BJ (cell line): ENCODE measurements at regions not wholly inside any gene's neighbourhood (a gene's known extent, or its start where the extent isn't known, plus 50 kb on each side); places are given as distances from the start of the nearest gene placed in this dataset.

Experiments
- CTCF ChIA-PET: fragments of 350-600 bp; formaldehyde crosslinking; extraction: SDS; loops from one replicate; lab custom pipeline; 2021; ENCODE audit warnings: antibody characterized with exemption, inconsistent platforms; lab: Yijun Ruan, JAX
- POLR2A ChIA-PET: fragments of 300-600 bp; sonication (Branson Sonifier 250); formaldehyde crosslinking; extraction: SDS; loops from one replicate; lab custom pipeline; 2021; ENCODE audit warnings: antibody characterized with exemption; lab: Charles Lee
- DNase-seq: peaks from one replicate; pipeline ENCODE4 v3.0.0-alpha.2; 2011; ENCODE audit warnings: low read depth
- H3K27me3 ChIP-seq: 2 replicates; pipeline ENCODE4 v1.6.0; 2011; ENCODE audit warnings: low read length; ENCODE audit not compliant: control insufficient read depth, insufficient read depth
- H3K36me3 ChIP-seq: 2 replicates; pipeline ENCODE4 v1.5.1; 2011; ENCODE audit warnings: low read length; ENCODE audit not compliant: control insufficient read depth, insufficient read depth
- H3K4me3 ChIP-seq: 2 replicates; pipeline ENCODE4 v1.5.1; 2011; ENCODE audit warnings: low read depth, mild to moderate bottlenecking, control low read depth, low read length
- TF ChIP-seq, protein P1 (sequence below): IDR thresholded peaks from 2 replicates; pipeline ENCODE4 v1.5.1; 2011; ENCODE audit warnings: low read depth, mild to moderate bottlenecking, control low read depth, inconsistent platforms, low read length, moderate library complexity; ENCODE audit not compliant: insufficient read depth

DNA sequence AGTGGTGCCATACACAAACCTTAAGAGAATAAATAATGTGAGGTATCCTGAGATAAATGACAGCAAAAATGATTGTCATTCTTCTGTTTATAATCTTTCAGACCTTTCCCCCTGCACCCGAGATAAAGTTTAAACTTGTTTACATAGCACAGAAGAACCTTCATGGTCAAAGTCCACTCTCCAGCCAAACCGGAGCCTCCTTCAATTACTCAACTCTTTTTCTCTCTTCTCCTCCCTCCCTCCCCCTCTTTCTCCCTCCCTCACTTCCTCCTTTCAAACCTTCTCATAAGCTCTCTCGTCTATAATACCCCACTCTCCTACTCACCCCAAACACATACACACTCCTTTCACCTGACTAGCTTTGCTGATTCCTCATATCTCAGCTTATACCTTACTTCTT, 198.9 kb downstream of the EFHB start:
- Histone ChIP-seq H3K27me3 (no peaks in the 10 kb centered on the region), H3K4me3 (no peak overlapping the region), H3K36me3 (no peaks in the 10 kb centered on the region)
- no peak for DNase-seq
- TF ChIP-seq, protein P1, sequence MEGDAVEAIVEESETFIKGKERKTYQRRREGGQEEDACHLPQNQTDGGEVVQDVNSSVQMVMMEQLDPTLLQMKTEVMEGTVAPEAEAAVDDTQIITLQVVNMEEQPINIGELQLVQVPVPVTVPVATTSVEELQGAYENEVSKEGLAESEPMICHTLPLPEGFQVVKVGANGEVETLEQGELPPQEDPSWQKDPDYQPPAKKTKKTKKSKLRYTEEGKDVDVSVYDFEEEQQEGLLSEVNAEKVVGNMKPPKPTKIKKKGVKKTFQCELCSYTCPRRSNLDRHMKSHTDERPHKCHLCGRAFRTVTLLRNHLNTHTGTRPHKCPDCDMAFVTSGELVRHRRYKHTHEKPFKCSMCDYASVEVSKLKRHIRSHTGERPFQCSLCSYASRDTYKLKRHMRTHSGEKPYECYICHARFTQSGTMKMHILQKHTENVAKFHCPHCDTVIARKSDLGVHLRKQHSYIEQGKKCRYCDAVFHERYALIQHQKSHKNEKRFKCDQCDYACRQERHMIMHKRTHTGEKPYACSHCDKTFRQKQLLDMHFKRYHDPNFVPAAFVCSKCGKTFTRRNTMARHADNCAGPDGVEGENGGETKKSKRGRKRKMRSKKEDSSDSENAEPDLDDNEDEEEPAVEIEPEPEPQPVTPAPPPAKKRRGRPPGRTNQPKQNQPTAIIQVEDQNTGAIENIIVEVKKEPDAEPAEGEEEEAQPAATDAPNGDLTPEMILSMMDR: no peak
- CTCF ChIA-PET: no interaction called here
- POLR2A ChIA-PET: no interaction called here

DNA sequence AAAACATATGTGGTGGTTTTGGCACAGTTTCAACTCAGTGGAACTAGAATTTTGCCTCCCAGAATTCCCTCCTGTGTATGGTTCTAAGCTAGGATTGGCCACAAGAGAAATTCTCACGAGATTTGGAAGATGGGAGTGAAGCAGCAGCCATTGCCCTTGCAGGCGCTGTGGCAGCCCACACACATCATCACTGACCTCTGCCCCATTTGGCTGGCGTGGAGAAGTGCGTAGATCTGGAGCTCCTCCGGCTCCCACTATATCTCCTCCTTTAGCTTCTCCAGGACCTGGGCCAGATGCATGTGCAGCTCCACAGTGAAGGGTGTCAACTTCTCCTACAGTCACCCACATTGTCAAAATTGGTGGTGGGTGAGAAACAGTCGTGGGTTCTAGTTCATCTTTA, 199.6 kb downstream of the EFHB start:
- no peak for DNase-seq
- TF ChIP-seq, protein P1: no peak
- H3K27me3 ChIP-seq: no peaks in the 10 kb centered on the region
- CTCF ChIA-PET: no interaction called here
- no peaks in the 10 kb centered on the region for H3K36me3 ChIP-seq
- no peak overlapping the region for H3K4me3 ChIP-seq
- POLR2A ChIA-PET: no interaction called here

DNA sequence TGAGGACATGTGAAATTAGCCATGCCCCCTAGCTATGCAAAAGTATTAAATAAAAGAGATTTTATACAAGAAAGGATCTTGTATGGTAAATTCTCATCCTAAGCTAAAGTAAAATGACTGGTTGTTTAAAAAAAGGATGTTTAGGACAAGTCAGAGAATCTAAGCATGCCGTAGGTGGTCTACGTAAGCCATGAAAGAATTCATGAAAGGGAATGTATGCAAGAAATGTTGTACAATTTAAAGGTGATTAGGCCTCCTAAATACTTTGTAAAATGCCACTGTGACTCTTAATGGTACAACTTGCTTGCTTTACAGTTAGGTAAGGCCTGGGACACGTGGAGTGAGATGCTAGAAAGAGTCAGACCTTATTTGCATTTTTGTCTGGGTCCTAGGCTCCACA, 209.0 kb downstream of the EFHB start:
- ChIA-PET CTCF (no interaction called here), POLR2A (no interaction called here)
- Histone ChIP-seq H3K27me3 (no peaks in the 10 kb centered on the region), H3K4me3 (no peak overlapping the region), H3K36me3 (no peaks in the 10 kb centered on the region)
- TF ChIP-seq, protein P1: no peak
- no peak for DNase-seq

DNA sequence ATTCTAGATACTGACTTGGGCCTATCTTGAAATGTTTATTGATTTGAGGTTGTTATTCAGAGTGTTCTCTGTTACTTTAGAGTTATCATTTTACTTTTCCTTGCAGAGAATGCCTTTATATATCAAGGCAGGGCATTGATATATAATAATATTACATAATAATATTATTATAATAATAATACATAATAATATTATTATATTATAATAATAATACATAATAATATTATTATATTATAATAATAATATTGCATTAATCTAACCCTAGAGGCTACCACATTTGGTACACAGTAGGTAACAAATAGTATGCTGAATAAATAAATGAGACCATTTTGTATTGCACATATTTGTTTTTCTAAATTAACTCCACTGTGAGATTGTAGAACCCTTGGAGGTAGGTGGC, 216.3 kb downstream of the EFHB start:
- POLR2A ChIA-PET: no interaction called here
- H3K4me3 ChIP-seq: no peak overlapping the region
- no peaks in the 10 kb centered on the region for H3K36me3 ChIP-seq
- no peaks in the 10 kb centered on the region for H3K27me3 ChIP-seq
- CTCF ChIA-PET: no interaction called here
- TF ChIP-seq, protein P1: no peak
- DNase-seq: no peak

DNA sequence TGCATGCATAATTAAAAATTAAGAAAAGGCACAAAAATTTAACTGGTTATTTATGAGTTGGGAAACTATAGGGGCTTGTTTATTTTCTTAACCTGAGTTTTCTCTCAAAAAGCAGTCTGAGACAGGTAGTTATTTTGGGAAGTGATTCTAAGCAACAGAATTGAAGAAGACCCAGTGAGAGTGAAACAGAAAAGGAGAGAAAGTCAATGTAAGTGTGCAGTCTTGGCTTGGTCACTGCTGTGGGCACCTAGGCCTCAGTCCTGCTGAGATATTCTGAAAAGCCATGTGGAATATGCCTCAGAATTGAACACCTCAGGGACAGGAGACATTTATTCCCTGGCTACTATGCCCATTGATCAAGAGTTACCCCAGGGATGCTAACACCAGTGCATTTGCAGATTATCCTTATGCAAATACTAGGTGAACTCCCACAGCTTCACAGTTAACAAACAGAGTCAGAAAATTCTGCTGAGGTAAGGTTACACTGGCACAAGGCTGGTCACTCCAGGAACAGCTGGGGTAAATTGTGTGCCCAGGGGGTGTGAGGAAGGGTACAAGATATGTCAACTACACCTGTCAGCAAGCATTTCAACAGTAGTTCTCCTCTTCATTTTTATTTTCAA, 222.7 kb downstream of the EFHB start:
- no peaks in the 10 kb centered on the region for H3K27me3 ChIP-seq

More for the DNA sequence above, 222.7 kb downstream of the EFHB start:
- Histone ChIP-seq H3K4me3 (no peak overlapping the region), H3K36me3 (no peaks in the 10 kb centered on the region)
- TF ChIP-seq, protein P1: no peak
- no peak for DNase-seq
- CTCF ChIA-PET: no interaction called here
- POLR2A ChIA-PET: no interaction called here
